Stimulated activated CD4-positive, alpha-beta T cell treated with anti-CD3 and anti-CD28 coated beads, Interleukin-2, amount 100 ng/mL, for 4 hours (primary cell): ENCODE measurements at regions not wholly inside any gene's neighbourhood (a gene's known extent, or its start where the extent isn't known, plus 50 kb on each side); places are given as distances from the start of the nearest gene placed in this dataset.
"Not testable (repeated sequence)": the region's sequence is repeated elsewhere in the genome, so short reads cannot be mapped to it uniquely, and the experiment has no call there.

Source experiments
- DNase-seq: peaks from one replicate; pipeline ENCODE4 v3.0.0-alpha.2; 2020; ENCODE audit warnings: low read depth

GRCh38 chr16:52309446-52310416 lies 237.2 kb downstream of the TOX3 start:
- no peak for DNase-seq

GRCh38 chr16:52308051-52308450 lies 238.9 kb downstream of the TOX3 start:
- DNase-seq, result no peak

GRCh38 chr16:52301026-52301425 lies 245.9 kb downstream of the TOX3 start:
- no peak for DNase-seq

DNA sequence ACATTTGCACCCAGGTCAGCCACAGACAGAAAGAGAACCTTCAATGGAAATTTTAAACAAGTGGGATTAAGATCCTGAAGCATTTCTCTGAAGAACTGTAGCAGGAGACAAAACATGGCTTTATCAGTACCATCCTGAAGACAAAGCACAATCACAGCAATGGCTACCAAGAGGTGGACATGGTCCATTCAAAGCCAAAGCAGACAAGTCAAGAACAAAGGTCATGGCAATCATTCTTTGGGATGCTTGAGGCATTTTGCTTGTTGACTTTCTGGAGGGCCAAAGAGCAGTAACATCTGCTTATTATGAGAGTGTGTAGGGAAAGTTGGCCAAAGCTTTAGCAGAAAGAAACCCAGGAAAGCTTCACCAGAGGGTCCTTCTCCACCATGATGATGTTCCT lies 248.2 kb downstream of the TOX3 start:
- no peak for DNase-seq

- not testable (repeated sequence) for DNase-seq
These were observed 250.1 kb downstream of the TOX3 start for GRCh38 chr16:52296706-52297315.

DNA sequence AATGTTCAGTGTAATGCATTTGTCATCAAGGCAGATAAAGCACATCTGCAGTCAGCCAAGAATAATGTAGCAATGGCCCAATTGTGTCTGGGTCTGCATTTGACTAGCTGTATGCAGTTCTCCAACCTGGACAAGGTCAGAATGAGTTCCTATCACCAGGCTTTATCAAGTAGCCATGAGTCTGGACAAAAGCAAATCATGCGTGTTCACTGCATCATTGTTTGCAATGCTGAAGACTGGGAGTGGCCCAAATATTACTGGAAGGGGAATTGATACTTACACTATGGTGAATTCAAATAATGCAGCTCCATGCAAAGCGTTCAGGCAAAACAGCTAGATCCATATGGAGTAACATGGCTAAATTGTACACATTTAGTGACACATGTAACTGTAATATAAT lies 250.9 kb downstream of the TOX3 start:
- DNase-seq, result no peak

DNA sequence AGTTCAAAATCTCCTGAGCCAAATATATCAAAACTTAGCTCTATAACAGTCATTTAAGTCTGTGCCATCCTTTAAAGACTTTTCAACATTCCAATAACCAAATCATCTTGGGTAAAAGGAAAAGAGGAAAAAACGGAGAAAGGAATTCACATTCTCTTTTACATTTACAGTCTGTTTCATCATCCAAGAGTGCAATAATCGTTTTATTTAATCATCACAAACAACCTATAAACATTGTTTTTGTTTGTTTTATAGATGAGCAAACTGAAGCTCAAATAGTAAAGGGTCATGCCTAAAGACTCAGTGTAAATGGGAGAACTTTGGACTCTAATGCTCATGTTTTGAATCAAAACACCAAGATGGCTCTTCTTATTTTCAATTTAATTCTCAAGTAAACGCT lies 252.3 kb downstream of the TOX3 start:
- no peak for DNase-seq

- DNase-seq, result no peak
These were observed 253.7 kb downstream of the TOX3 start for GRCh38 chr16:52293204-52293603.

- no peak for DNase-seq
These were observed 263.2 kb downstream of the TOX3 start for GRCh38 chr16:52283584-52284375.

DNA sequence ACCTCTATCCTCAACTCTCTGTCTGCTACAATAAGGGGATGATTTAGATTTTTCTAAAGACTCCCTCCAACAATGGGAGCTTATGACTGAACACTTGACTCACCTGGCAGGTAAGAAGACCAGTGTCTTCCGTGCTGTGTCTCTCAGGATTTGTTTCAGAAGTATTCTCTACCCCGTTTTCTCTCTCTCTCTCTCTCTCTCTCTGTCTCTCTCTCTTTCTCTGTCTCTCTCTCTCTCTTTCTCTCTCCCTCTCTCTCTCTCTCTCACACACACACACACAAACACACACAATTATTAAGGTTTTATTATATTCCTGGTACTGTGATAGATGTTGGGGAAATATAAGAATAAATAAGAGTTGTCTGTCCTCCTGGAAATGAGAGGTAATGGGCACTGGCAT lies 263.9 kb downstream of the TOX3 start:
- no peak for DNase-seq

DNA sequence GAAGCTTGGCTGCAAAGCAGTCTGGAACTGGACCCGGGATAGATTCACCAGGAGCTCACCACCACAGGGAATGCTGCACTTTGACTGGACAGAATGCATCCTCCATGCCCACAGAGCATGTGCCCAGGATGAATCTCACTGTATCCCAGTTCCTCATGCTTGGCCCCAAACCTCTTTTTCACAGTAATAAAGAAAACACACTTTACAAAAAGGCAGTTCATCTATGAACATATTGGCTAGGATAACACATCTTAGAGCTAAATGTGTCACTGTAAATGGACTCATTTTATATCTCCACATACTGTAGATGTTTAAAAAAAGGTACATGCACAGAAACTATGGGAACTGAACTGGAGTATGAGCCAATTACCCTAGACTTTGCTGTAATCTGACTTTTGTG lies 266.9 kb downstream of the TOX3 start:
- no peak for DNase-seq

DNA sequence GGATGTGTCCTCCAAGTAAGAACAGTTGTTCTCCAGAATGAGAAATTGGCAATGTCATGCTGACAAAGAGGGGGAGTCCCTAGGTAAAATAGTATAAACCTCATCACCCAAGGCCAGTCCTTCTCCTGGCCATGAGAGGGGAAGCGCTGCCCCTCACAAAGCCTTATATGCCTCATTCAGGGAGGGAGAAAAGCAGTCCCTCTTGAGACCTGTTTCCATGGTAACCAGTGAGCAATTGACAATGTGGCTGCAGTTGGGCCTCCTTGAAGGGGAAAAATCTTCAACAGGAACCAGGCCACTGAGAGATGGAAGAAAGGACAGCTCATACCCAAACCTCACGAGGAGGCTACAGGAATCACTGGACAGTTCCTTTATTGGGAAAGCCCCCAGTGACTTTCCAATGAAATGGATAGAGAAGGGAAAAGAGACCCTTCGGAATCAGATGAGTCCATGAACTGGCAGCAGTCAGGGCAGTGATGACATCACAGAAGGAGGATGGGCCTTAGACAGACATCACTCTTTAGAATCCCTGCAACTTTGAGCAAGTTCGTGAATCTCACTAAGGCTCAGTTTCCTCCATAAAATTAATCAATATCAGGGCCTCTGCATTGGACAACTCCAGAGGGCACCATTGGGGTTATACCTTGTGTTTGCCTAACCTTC lies 275.7 kb downstream of the TOX3 start:
- no peak for DNase-seq

- no peak for DNase-seq
These were observed 281.5 kb downstream of the TOX3 start for GRCh38 chr16:52265446-52265861.

DNA sequence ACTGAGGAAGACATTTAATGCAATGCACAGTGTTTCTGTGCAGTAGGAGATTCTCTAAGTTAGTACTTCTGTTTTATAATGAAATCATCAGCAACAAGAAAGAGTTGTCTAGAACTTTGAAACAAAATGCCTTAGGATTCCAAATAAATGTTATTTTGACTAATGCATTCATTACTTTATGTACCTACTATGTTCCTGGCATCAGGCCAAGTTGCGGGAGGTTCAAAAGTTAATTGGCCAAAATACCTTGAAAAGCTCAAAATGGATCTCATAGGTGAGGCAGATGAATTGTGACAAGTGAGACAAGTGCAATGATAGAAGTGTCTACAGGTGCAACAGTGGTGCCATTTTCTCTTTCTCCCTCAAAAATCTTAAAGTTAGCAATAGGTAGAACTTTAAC lies 289.4 kb downstream of the TOX3 start:
- no peak for DNase-seq

- DNase-seq, result no peak
These were observed 290.4 kb downstream of the TOX3 start for GRCh38 chr16:52256310-52257078.

GRCh38 chr16:52254746-52255145 lies 292.2 kb downstream of the TOX3 start:
- DNase-seq, result no peak

DNA sequence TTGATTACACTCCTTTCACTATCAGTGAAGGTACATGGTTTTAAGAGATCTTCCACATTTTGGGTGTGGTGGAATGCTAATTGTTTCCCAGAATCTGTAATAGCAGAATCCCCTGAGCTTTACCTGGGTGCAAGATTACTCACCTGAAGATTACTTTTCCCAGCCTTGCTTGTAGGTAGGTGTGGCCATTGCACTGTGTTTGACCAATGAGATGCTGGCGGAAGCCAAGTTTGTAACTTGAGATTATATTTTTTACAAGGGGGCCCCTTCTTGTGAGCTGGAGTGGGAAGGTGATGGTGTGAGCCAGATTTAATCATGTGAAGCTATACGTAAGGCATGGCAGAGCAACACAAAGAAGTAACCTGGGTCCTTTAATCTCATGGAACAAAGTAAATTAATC lies 294.3 kb downstream of the TOX3 start:
- DNase-seq, result no peak

GRCh38 chr16:52251495-52251894 lies 295.4 kb downstream of the TOX3 start:
- no peak for DNase-seq

GRCh38 chr16:52247737-52248136 lies 299.2 kb downstream of the TOX3 start:
- DNase-seq, result no peak

- DNase-seq, result no peak
These were observed 308.2 kb downstream of the TOX3 start for GRCh38 chr16:52238710-52239109.

DNA sequence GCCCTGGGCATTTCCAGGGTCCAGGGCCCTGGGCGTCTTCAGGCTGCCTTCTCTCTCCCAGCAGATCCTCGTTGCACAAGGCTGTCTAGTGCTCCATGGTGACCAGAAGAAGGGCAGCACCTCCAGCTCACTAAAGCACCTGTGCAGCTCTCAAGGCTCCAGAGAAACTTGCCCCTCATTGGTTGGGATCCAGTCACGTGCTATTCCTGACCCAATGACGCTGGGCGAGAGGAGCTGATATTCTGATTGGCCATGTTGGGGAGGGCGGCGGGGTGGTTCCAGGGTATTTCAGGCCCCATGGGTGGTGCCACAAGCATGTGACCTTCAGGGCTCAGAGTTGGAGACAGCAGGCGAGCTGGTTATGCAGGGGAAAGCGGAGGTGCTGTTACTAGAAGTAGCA lies 309.1 kb downstream of the TOX3 start:
- DNase-seq, result no peak
